ENCODE measurements at regions not wholly inside any gene's neighbourhood (a gene's known extent, or its start where the extent isn't known, plus 50 kb on each side); places are given as distances from the start of the nearest gene placed in this dataset.

DNA sequence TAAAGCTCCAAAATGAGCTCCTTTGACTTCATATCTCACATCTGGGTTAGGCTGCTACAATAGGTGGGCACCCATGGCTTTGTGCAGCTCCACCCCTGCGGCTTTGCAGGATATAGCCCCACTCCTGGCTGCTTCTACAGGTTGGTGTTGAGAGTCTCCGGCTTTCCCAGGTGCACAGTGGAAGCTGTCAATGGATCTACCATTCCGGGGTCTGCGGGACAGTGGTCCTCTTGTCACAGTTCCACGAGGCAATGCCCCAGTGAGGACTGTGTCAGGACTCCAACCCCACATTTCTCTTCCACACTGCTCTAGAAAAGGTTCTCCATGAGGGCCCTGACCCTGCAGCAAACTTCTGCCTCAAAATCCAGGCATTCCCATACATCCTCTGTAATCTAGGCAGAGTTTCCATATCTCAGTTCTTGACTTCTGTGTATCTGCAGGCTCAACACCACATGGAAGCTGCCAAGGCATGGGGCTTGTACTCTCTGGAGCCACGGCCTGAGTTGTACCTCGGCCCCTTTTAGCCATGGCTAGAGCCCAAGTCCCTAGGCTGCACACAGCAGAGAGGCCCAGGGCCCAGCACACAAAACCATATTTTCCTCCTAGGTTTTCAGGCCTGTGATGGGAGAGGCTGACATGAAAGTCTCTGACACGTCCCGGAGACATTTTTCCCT, 342.8 kb downstream of the FAM47B start:
- H3K36me3 ChIP-seq (ENCODE audit: control insufficient read depth in 2 of 2, insufficient read depth in 1 of 2, low read length in 2 of 2) = no peaks in the 10 kb centered on the region
- no peak for TF ChIP-seq REPIN1 (tag by site-specific recombination; IDR thresholded peaks at IDR 0.05; ENCODE audit: low read depth)
- no peak for TF ChIP-seq ZNF510 (tag by site-specific recombination; IDR thresholded peaks at IDR 0.05; ENCODE audit: insufficient replicate concordance)
- no peak for TF ChIP-seq RBAK (tag by site-specific recombination; IDR thresholded peaks at IDR 0.05)
- no peak for TF ChIP-seq ZNF555 (tag by site-specific recombination; conservative IDR thresholded peaks at IDR 0.05)
- no peak for TF ChIP-seq ZNF692 (tag by site-specific recombination; IDR thresholded peaks at IDR 0.05)
- ChIA-PET CTCF (no interaction called here), POLR2A (no interaction called here)
- H3K9me3 ChIP-seq (ENCODE audit: control insufficient read depth, insufficient read depth, low read depth, low read length) = no peaks in the 10 kb centered on the region
- no peaks in the 10 kb centered on the region for H3K4me1 ChIP-seq (ENCODE audit: control insufficient read depth, insufficient read depth, low read length)
- H3K4me3 ChIP-seq (ENCODE audit: low read depth, low read length) = no peak overlapping the region
- no peak overlapping the region for H3K27ac ChIP-seq (ENCODE audit: extremely low read depth, low read depth, low read length)

- H3K27ac ChIP-seq (ENCODE audit: extremely low read depth, low read depth, low read length) = no peak overlapping the region
- H3K9me3 ChIP-seq (ENCODE audit: control insufficient read depth, insufficient read depth, low read depth, low read length) = no peaks in the 10 kb centered on the region
- TF ChIP-seq, protein P1, sequence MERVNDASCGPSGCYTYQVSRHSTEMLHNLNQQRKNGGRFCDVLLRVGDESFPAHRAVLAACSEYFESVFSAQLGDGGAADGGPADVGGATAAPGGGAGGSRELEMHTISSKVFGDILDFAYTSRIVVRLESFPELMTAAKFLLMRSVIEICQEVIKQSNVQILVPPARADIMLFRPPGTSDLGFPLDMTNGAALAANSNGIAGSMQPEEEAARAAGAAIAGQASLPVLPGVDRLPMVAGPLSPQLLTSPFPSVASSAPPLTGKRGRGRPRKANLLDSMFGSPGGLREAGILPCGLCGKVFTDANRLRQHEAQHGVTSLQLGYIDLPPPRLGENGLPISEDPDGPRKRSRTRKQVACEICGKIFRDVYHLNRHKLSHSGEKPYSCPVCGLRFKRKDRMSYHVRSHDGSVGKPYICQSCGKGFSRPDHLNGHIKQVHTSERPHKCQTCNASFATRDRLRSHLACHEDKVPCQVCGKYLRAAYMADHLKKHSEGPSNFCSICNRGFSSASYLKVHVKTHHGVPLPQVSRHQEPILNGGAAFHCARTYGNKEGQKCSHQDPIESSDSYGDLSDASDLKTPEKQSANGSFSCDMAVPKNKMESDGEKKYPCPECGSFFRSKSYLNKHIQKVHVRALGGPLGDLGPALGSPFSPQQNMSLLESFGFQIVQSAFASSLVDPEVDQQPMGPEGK (tag by site-specific recombination; IDR thresholded peaks at IDR 0.05) = no peak
- TF ChIP-seq ZNF155 (tag by site-specific recombination; IDR thresholded peaks at IDR 0.05) = no peak
- TF ChIP-seq ZNF571 (tag by site-specific recombination; IDR thresholded peaks at IDR 0.05) = no peak
- H3K36me3 ChIP-seq (ENCODE audit: control insufficient read depth in 2 of 2, insufficient read depth in 1 of 2, low read length in 2 of 2) = no peaks in the 10 kb centered on the region
- ChIA-PET POLR2A (no interaction called here), CTCF (no interaction called here)
- H3K4me1 ChIP-seq (ENCODE audit: control insufficient read depth, insufficient read depth, low read length) = no peaks in the 10 kb centered on the region
- H3K4me3 ChIP-seq (ENCODE audit: low read depth, low read length) = no peak overlapping the region
Observed at GRCh38 chrX:35288657-35289056, 346.1 kb downstream of the FAM47B start.

DNA sequence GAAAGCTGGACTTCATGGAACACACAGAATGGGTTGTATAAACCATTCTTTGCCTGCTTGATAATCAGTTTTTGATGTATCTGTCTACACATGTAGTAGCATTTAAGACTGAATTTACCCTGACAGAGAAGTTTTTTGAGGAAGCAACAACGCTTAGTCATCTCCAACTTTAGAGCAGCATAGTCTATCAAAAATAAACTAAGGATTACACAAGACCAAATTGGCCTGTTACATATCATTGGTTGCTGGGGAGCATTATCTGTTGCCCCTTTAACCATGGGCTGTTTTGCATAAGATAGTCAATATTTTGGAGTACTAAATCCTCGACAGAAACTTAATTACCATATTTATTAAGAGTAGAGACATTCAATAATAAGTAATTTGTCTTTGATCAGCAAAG, 347.4 kb downstream of the FAM47B start:
- Histone ChIP-seq H3K4me1 (ENCODE audit: control insufficient read depth, insufficient read depth, low read length) (no peaks in the 10 kb centered on the region), H3K36me3 (ENCODE audit: control insufficient read depth in 2 of 2, insufficient read depth in 1 of 2, low read length in 2 of 2) (no peaks in the 10 kb centered on the region), H3K4me3 (ENCODE audit: low read depth, low read length) (no peak overlapping the region), H3K9me3 (ENCODE audit: control insufficient read depth, insufficient read depth, low read depth, low read length) (no peaks in the 10 kb centered on the region), H3K27ac (ENCODE audit: extremely low read depth, low read depth, low read length) (no peak overlapping the region)
- POLR2A ChIA-PET = no interaction called here
- CTCF ChIA-PET = no interaction called here
- TF ChIP-seq ZFP41 (tag by site-specific recombination; IDR thresholded peaks at IDR 0.05; ENCODE audit: borderline replicate concordance) = no peak
- TF ChIP-seq, protein P2, sequence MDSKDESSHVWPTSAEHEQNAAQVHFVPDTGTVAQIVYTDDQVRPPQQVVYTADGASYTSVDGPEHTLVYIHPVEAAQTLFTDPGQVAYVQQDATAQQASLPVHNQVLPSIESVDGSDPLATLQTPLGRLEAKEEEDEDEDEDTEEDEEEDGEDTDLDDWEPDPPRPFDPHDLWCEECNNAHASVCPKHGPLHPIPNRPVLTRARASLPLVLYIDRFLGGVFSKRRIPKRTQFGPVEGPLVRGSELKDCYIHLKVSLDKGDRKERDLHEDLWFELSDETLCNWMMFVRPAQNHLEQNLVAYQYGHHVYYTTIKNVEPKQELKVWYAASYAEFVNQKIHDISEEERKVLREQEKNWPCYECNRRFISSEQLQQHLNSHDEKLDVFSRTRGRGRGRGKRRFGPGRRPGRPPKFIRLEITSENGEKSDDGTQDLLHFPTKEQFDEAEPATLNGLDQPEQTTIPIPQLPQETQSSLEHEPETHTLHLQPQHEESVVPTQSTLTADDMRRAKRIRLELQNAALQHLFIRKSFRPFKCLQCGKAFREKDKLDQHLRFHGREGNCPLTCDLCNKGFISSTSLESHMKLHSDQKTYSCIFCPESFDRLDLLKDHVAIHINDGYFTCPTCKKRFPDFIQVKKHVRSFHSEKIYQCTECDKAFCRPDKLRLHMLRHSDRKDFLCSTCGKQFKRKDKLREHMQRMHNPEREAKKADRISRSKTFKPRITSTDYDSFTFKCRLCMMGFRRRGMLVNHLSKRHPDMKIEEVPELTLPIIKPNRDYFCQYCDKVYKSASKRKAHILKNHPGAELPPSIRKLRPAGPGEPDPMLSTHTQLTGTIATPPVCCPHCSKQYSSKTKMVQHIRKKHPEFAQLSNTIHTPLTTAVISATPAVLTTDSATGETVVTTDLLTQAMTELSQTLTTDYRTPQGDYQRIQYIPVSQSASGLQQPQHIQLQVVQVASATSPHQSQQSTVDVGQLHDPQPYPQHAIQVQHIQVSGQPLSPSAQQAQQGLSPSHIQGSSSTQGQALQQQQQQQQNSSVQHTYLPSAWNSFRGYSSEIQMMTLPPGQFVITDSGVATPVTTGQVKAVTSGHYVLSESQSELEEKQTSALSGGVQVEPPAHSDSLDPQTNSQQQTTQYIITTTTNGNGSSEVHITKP (tag by site-specific recombination; IDR thresholded peaks at IDR 0.05) = no peak
- no peak for TF ChIP-seq ZNF645 (tag by site-specific recombination; IDR thresholded peaks at IDR 0.05)

Measured in HEK293 (cell line).